GM12878 (cell line): ENCODE measurements at regions not wholly inside any gene's neighbourhood (a gene's known extent, or its start where the extent isn't known, plus 50 kb on each side); places are given as distances from the start of the nearest gene placed in this dataset.

Experiments
- ASH2L ChIP-seq: fragments of 300-600, 200-600 bp; sonication (generic); IDR thresholded peaks from 2 replicates; pipeline ENCODE4 v1.6.1; 2017; ENCODE audit warnings: low read depth, mild to moderate bottlenecking, borderline replicate concordance
- CTCF ChIP-seq, 3 experiments: IDR thresholded peaks in 2 of 3; conservative IDR thresholded peaks in 1 of 3; 2 replicates each; pipeline ENCODE4 v1.5.1; 2011; ENCODE audit warnings: low read depth in 3 of 3, low read length in 3 of 3, mild to moderate bottlenecking in 3 of 3, control low read depth in 2 of 3, moderate library complexity in 2 of 3, inconsistent platforms in 1 of 3, mixed read lengths in 1 of 3; ENCODE audit not compliant: control insufficient read depth in 2 of 3, insufficient read depth in 1 of 3; ENCODE audit errors: extremely low read depth in 1 of 3
- LARP7 ChIP-seq: fragments of 450-650 bp; IDR thresholded peaks from 2 replicates; pipeline ENCODE4 v1.6.1; 2017; ENCODE audit warnings: mild to moderate bottlenecking
- NFIC ChIP-seq: IDR thresholded peaks from 2 replicates; pipeline ENCODE4 v1.6.1; 2012; ENCODE audit warnings: low read depth, mild to moderate bottlenecking, inconsistent platforms, low read length, moderate library complexity
- RAD21 ChIP-seq: IDR thresholded peaks from 2 replicates; pipeline ENCODE4 v1.6.1; 2011; ENCODE audit warnings: mild to moderate bottlenecking, low read depth, low read length, moderate library complexity; ENCODE audit not compliant: insufficient read depth
- SMAD5 ChIP-seq: IDR thresholded peaks from 2 replicates; pipeline ENCODE4 v1.6.1; 2016; ENCODE audit warnings: antibody characterized with exemption, low read depth
- SMC3 ChIP-seq: IDR thresholded peaks from 2 replicates; pipeline ENCODE4 v1.6.1; 2011; ENCODE audit warnings: low read length, improper control_type of control experiment, borderline replicate concordance
- SUZ12 ChIP-seq: fragments of 200-600 bp; sonication (generic); IDR thresholded peaks from one replicate; pipeline ENCODE4 v1.6.1; 2018; ENCODE audit warnings: antibody characterized with exemption, mild to moderate bottlenecking; ENCODE audit not compliant: unreplicated experiment
- TBL1XR1 ChIP-seq: IDR thresholded peaks from 2 replicates; pipeline ENCODE4 v1.6.1; 2012; ENCODE audit warnings: low read depth, low read length, improper control_type of control experiment
- ZBTB11 ChIP-seq: fragments of 450-650 bp; formaldehyde crosslinking; IDR thresholded peaks from 2 replicates; pipeline ENCODE4 v1.5.0; 2022; ENCODE audit warnings: mild to moderate bottlenecking, missing genetic modification characterization

- TF ChIP-seq SMC3 (no peak), SMAD5 (no peak), ASH2L (no peak), CTCF (IDR thresholded peaks at IDR 0.05 in 2 of 3, conservative IDR thresholded peaks at IDR 0.05 in 1 of 3; ENCODE audit: control insufficient read depth in 2 of 3, extremely low read depth in 1 of 3, insufficient read depth in 1 of 3, low read depth in 3 of 3, low read length in 3 of 3) (no peak), TBL1XR1 (no peak), RAD21 (no peak), SUZ12 (no peak), LARP7 (no peak), ZBTB11 (CRISPR knock-in tag) (no peak), NFIC (no peak)
Observed at GRCh38 chr2:200127848-200128247, 172.5 kb downstream of the MAIP1 start.
